Spleen (tissue), 11 donors: ENCODE measurements at regions not wholly inside any gene's neighbourhood (a gene's known extent, or its start where the extent isn't known, plus 50 kb on each side); places are given as distances from the start of the nearest gene placed in this dataset.

ENCODE experiments used
- DNase-seq: peaks from one replicate; pipeline ENCODE4 v3.0.0-alpha.2; 2020
- H3K27ac ChIP-seq, 8 donors: fragments of 200-600 bp; sonication (generic) in 7 of 8; 1 replicate in 4 of 8; 2 replicates in 4 of 8; pipeline versions ENCODE4 v1.5.0 to v1.8.0; 2016 to 2021; ENCODE audit warnings: inconsistent platforms in 4 of 8, mild to moderate bottlenecking in 4 of 8, moderate library complexity in 1 of 8
- H3K27me3 ChIP-seq, 7 donors: fragments of 200-600 bp; sonication (generic) in 6 of 7; replicated peaks in 1 of 7; 1 replicate in 4 of 7; 2 replicates in 3 of 7; pipeline versions ENCODE4 v1.5.0 to v1.8.0; 2016 to 2021; ENCODE audit warnings: inconsistent platforms in 3 of 7, mild to moderate bottlenecking in 1 of 7
- H3K36me3 ChIP-seq, 6 donors: fragments of 200-600 bp; sonication (generic) in 5 of 6; 1 replicate in 4 of 6; 2 replicates in 2 of 6; pipeline versions ENCODE4 v1.5.0 to v1.8.0; 2016 to 2021; ENCODE audit warnings: inconsistent platforms in 2 of 6
- H3K4me1 ChIP-seq, 6 donors: fragments of 200-600 bp; sonication (generic) in 5 of 6; 1 replicate in 3 of 6; 2 replicates in 3 of 6; pipeline versions ENCODE4 v1.5.0 to v1.8.0; 2016 to 2021; ENCODE audit warnings: inconsistent platforms in 3 of 6
- H3K4me3 ChIP-seq, 8 donors: fragments of 200-600 bp; sonication (generic) in 7 of 8; 1 replicate in 4 of 8; 2 replicates in 4 of 8; pipeline versions ENCODE4 v1.5.0 to v1.8.0; 2016 to 2021; ENCODE audit warnings: inconsistent platforms in 4 of 8, mild to moderate bottlenecking in 4 of 8, moderate library complexity in 2 of 8
- H3K9me3 ChIP-seq, 8 donors: fragments of 200-600 bp; sonication (generic) in 7 of 8; 1 replicate in 4 of 8; 2 replicates in 4 of 8; pipeline versions ENCODE4 v1.5.0 to v1.8.0; 2016 to 2021; ENCODE audit warnings: inconsistent platforms in 4 of 8
- POLR2A ChIP-seq, 3 donors: fragments of 450-650 bp; IDR thresholded peaks; one replicate each; pipeline ENCODE4 v1.5.1; 2017; ENCODE audit warnings: antibody characterized with exemption in 3 of 3, mild to moderate bottlenecking in 1 of 3
- POLR2AphosphoS5 ChIP-seq, 3 donors: sonication (generic); formaldehyde crosslinking; IDR thresholded peaks; one replicate each; pipeline ENCODE4 v1.5.1; 2017; ENCODE audit warnings: antibody characterized with exemption in 3 of 3
- WGBS, 5 donors: extraction: QIAGEN DNeasy Blood & Tissue Kit in 3 of 5; methylation state at CpG; one replicate each; pipeline versions ENCODE4 v1.1.5 to v1.1.7; 2013 to 2018; 5-methylcytosine and 5-hydroxymethylcytosine counted together
- intact Hi-C: fragments of 100-400 bp; cut with DNase I; formaldehyde crosslinking; loops from one replicate; pipeline ENCODE4 v1.15.0; 2023; ENCODE audit warnings: low total_unique reads
- TF ChIP-seq, protein P1 (sequence below), 11 experiments: fragments of 200-600 bp in 7 of 11; fragments of 450-650 bp in 4 of 11; sonication (generic) in 4 of 11; IDR thresholded peaks in 8 of 11; conservative IDR thresholded peaks in 3 of 11; 1 replicate in 7 of 11; 2 replicates in 4 of 11; pipeline versions ENCODE4 v1.4.0 to v1.8.0; 2016 to 2021; ENCODE audit warnings: antibody characterized with exemption in 11 of 11, inconsistent platforms in 4 of 11, mild to moderate bottlenecking in 1 of 11
- donor health status: healthy with polysubstance abuse.
- donor health status: DM: no; HTN: no; CAD: no; lungs with moderate emphysema.
- donor health status: DM: no; HTN: no; CAD: no.
- donor health status: Bipolar disorder and iron deficiency.
- donor health status: healthy.
- donor health status: DM: no; HTN: no; CAD: no.
- donor health status: DM: yes; HTN: yes; CAD: no.

DNA sequence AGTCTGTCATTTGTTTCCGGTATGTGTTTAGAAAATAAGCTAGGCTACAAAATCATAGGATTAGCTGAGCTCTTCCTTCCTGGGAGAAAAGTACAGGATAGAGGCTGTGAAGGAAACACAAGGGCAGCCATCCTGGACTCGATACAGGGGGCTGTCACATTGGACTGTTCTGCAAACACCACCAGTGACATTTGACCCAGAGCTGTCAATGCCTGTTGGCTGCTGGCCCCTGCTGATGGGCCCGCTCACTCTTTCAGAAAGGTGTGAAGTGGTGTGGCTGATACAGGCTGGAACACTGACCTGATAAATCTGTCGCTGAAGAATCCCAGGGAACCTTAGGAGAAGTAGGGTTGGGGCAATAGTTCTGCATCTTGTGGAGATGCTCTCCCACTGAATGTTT, 183.1 kb downstream of the RHOU start:
- Histone ChIP-seq H3K36me3 (no peaks in the 10 kb centered on the region), H3K4me1 (peaks cover 0 to 21% (median 3%) of the 10 kb centered on the region in 6 donors), H3K27ac (no peak overlapping the region), H3K9me3 (no peaks in the 10 kb centered on the region), H3K27me3 (no peaks in the 10 kb centered on the region), H3K4me3 (no peak overlapping the region)
- TF ChIP-seq, protein P1, sequence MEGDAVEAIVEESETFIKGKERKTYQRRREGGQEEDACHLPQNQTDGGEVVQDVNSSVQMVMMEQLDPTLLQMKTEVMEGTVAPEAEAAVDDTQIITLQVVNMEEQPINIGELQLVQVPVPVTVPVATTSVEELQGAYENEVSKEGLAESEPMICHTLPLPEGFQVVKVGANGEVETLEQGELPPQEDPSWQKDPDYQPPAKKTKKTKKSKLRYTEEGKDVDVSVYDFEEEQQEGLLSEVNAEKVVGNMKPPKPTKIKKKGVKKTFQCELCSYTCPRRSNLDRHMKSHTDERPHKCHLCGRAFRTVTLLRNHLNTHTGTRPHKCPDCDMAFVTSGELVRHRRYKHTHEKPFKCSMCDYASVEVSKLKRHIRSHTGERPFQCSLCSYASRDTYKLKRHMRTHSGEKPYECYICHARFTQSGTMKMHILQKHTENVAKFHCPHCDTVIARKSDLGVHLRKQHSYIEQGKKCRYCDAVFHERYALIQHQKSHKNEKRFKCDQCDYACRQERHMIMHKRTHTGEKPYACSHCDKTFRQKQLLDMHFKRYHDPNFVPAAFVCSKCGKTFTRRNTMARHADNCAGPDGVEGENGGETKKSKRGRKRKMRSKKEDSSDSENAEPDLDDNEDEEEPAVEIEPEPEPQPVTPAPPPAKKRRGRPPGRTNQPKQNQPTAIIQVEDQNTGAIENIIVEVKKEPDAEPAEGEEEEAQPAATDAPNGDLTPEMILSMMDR (IDR thresholded peaks at IDR 0.05 in 8 of 11, conservative IDR thresholded peaks at IDR 0.05 in 3 of 11), result no peak
- TF ChIP-seq POLR2A (IDR thresholded peaks at IDR 0.05) (no peak), POLR2AphosphoS5 (IDR thresholded peaks at IDR 0.05) (no peak)
- peak; percentile 42 for DNase-seq
- WGBS, 5 donors, result 81 to 95% (median 89%) methylated on average over 4 of the region's 4 CpGs
- intact Hi-C loops, result no loop called here

DNA sequence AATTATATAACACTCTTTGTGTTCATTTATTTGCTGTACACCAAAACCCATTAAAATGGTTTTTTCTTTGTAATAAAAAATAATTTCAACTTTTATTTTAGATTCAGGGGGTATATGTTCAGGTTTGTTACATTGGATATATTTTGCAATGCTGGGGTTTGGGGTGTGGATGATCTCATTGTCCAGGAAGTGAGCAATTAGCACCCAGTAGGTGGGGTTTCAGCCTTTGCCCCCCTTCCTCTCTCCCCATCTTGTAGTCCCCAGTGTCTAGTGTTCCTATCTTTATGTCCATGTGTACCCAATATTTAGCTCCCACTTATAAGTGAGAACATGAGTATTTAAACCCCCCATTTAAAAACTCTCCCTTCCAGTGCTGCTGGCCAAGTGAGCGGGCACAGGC, 184.6 kb downstream of the RHOU start:
- Histone ChIP-seq H3K9me3 (no peaks in the 10 kb centered on the region), H3K36me3 (no peaks in the 10 kb centered on the region), H3K27me3 (no peaks in the 10 kb centered on the region), H3K4me1 (peaks cover 0 to 21% (median 3%) of the 10 kb centered on the region in 6 donors), H3K4me3 (no peak overlapping the region), H3K27ac (no peak overlapping the region)
- TF ChIP-seq POLR2A (IDR thresholded peaks at IDR 0.05) (no peak), POLR2AphosphoS5 (IDR thresholded peaks at IDR 0.05) (no peak)
- TF ChIP-seq, protein P1 (IDR thresholded peaks at IDR 0.05 in 8 of 11, conservative IDR thresholded peaks at IDR 0.05 in 3 of 11), result no peak
- intact Hi-C loops, result no loop called here
- DNase-seq, result no peak
- WGBS, 5 donors, result 98 to 100% (median 100%) methylated on average over 1 of the region's 1 CpG

DNA sequence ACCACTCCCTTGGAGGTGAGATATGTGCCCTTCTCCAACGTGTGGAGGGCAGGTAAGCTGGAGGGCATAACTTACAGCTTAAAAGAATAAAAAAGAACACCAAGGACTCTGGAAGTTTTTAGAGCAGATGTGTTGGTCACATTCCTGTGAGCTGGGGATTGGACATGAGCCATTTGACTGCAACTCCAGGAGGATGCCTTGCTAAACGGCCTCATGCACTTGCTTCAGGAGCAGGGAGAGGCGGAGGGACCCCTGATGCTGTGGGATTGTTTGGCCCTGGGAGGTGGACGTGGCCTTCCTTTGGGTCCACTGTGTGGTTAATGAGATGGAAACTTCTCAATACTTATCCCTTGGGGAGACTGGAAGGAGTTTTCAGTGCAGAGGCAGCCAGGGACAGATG, 185.6 kb downstream of the RHOU start:
- Histone ChIP-seq H3K9me3 (peaks cover 0 to 7% (median 0%) of the 10 kb centered on the region in 8 donors), H3K27me3 (no peaks in the 10 kb centered on the region), H3K4me1 (peaks cover 0 to 21% (median 3%) of the 10 kb centered on the region in 6 donors), H3K36me3 (no peaks in the 10 kb centered on the region), H3K4me3 (no peak overlapping the region), H3K27ac (peak overlapping the region in 1 of 8 donors; percentile 36)
- DNase-seq, result peak; percentile 17
- no peak for TF ChIP-seq POLR2A (IDR thresholded peaks at IDR 0.05)
- TF ChIP-seq, protein P1 (IDR thresholded peaks at IDR 0.05 in 8 of 11, conservative IDR thresholded peaks at IDR 0.05 in 3 of 11), result no peak
- TF ChIP-seq POLR2AphosphoS5 (IDR thresholded peaks at IDR 0.05), result no peak
- intact Hi-C loops, result no loop called here
- 64 to 78% (median 76%) methylated on average over 4 of the region's 4 CpGs for WGBS, 5 donors

DNA sequence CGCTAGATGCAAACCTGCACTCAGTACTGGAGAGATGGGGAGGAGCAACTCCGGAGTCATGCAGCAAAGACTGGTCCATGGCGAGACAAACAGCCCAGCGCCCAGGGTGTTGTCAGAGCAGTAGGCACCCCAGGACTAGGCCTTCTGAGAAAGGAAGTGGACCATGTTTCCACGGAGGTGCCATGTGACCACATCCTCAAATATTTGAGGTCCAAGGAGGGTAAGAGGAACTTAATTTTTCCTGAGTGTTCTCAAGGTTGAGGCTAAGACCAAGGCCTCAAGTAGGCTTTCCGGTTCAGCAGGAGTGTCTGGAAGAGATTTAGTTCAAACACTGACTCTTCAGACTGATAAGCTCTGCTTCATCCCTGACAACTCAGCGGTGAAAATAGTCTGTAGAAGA, 186.2 kb downstream of the RHOU start:
- peak overlapping the region in 2 of 8 donors; percentile 26 to 36 for H3K27ac ChIP-seq
- TF ChIP-seq, protein P1 (IDR thresholded peaks at IDR 0.05 in 8 of 11, conservative IDR thresholded peaks at IDR 0.05 in 3 of 11), result no peak
- TF ChIP-seq POLR2AphosphoS5 (IDR thresholded peaks at IDR 0.05), result peak in 1 of 3 donors; percentile 27
- H3K4me3 ChIP-seq, result no peak overlapping the region
- DNase-seq, result peak; percentile 79
- 41 to 61% (median 51%) methylated on average over 6 to 7 of the region's 7 CpGs for WGBS, 5 donors
- peaks cover 0 to 21% (median 3%) of the 10 kb centered on the region in 6 donors for H3K4me1 ChIP-seq
- intact Hi-C loops, result no loop called here
- H3K36me3 ChIP-seq, result no peaks in the 10 kb centered on the region
- H3K27me3 ChIP-seq, result no peaks in the 10 kb centered on the region
- H3K9me3 ChIP-seq, result peaks cover 0 to 7% (median 0%) of the 10 kb centered on the region in 8 donors
